Activated CD4-positive, alpha-beta T cell treated with anti-CD3 and anti-CD28 coated beads, Interleukin-2, amount 50 U/mL, for 24 hours (primary cell): ENCODE measurements at regions not wholly inside any gene's neighbourhood (a gene's known extent, or its start where the extent isn't known, plus 50 kb on each side); places are given as distances from the start of the nearest gene placed in this dataset.
"Not testable (repeated sequence)": the region's sequence is repeated elsewhere in the genome, so short reads cannot be mapped to it uniquely, and the experiment has no call there.

Source experiments
- DNase-seq, 2 donors: peaks; one replicate each; pipeline ENCODE4 v3.0.0-alpha.2; 2020; ENCODE audit warnings: low read depth in 1 of 2, low spot score in 1 of 2

GRCh38 chr4:116180157-116180601 is 905.2 kb downstream of the TRAM1L1 start:
- DNase-seq: no peak

GRCh38 chr4:116151371-116151770 is 934.0 kb downstream of the TRAM1L1 start:
- not testable (repeated sequence) for DNase-seq

- no peak for DNase-seq
Observed at GRCh38 chr4:116150152-116150551, 935.2 kb downstream of the TRAM1L1 start.

- DNase-seq: no peak
Observed at GRCh38 chr4:116143198-116143597, 942.2 kb downstream of the TRAM1L1 start.

GRCh38 chr4:116132946-116133345 is 952.4 kb downstream of the TRAM1L1 start:
- no peak for DNase-seq

- DNase-seq: no peak
Observed at GRCh38 chr4:116126794-116127193, 958.6 kb downstream of the TRAM1L1 start.

- no peak for DNase-seq
Observed at GRCh38 chr4:116122124-116122523, 963.3 kb downstream of the TRAM1L1 start.

- DNase-seq: no peak
Observed at GRCh38 chr4:116118221-116118620, 967.2 kb downstream of the TRAM1L1 start.

- not testable (repeated sequence) for DNase-seq
Observed at GRCh38 chr4:116112861-116113260, 972.5 kb downstream of the TRAM1L1 start.

- DNase-seq: no peak
Observed at GRCh38 chr4:116110713-116111112, 974.7 kb downstream of the TRAM1L1 start.

- no peak for DNase-seq
Observed at GRCh38 chr4:116108606-116109005, 976.8 kb downstream of the TRAM1L1 start.

GRCh38 chr4:116101321-116101720 is 984.1 kb downstream of the TRAM1L1 start:
- DNase-seq: no peak

- DNase-seq: no peak
Observed at GRCh38 chr4:116099596-116099995, 985.8 kb downstream of the TRAM1L1 start.

GRCh38 chr4:116097353-116097752 is 983.9 kb upstream of the NDST4 start:
- DNase-seq: not testable (repeated sequence)

- DNase-seq: no peak
Observed at GRCh38 chr4:116092961-116093360, 979.5 kb upstream of the NDST4 start.

- DNase-seq: no peak
Observed at GRCh38 chr4:116088771-116089170, 975.4 kb upstream of the NDST4 start.

- DNase-seq: no peak
Observed at GRCh38 chr4:116082808-116083366, 969.5 kb upstream of the NDST4 start.

- DNase-seq: no peak
Observed at GRCh38 chr4:116073051-116073450, 959.6 kb upstream of the NDST4 start.

GRCh38 chr4:116070283-116070682 is 956.9 kb upstream of the NDST4 start:
- DNase-seq: no peak

- no peak for DNase-seq
Observed at GRCh38 chr4:116066711-116067245, 953.4 kb upstream of the NDST4 start.

- no peak for DNase-seq
Observed at GRCh38 chr4:116064331-116064730, 950.9 kb upstream of the NDST4 start.

- DNase-seq: no peak
Observed at GRCh38 chr4:116059361-116059760, 945.9 kb upstream of the NDST4 start.

GRCh38 chr4:116058129-116058528 is 944.7 kb upstream of the NDST4 start:
- DNase-seq: no peak
